ENCODE measurements at regions not wholly inside any gene's neighbourhood (a gene's known extent, or its start where the extent isn't known, plus 50 kb on each side); places are given as distances from the start of the nearest gene placed in this dataset.

DNA sequence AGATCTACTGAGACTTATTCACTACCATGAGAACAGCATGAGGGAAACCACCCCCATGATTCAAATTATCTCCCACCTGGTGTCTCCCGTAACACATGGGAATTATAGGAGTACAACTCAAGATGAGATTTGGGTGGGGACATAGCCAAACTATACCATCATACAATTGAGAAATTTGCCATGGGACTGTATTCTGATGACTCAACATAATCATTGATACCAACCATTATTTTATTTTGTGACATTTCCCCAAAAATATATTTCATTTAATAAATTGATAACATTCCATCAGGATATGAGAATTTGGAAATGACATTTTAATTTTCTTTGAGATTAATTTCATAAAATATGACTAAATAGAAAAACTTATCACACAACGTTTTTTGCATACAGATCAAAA, 96.6 kb upstream of the MDFIC2 start:
- H3K4me3 ChIP-seq (ENCODE audit: low read depth, low read length) = no peak overlapping the region
- TF ChIP-seq, protein P1, sequence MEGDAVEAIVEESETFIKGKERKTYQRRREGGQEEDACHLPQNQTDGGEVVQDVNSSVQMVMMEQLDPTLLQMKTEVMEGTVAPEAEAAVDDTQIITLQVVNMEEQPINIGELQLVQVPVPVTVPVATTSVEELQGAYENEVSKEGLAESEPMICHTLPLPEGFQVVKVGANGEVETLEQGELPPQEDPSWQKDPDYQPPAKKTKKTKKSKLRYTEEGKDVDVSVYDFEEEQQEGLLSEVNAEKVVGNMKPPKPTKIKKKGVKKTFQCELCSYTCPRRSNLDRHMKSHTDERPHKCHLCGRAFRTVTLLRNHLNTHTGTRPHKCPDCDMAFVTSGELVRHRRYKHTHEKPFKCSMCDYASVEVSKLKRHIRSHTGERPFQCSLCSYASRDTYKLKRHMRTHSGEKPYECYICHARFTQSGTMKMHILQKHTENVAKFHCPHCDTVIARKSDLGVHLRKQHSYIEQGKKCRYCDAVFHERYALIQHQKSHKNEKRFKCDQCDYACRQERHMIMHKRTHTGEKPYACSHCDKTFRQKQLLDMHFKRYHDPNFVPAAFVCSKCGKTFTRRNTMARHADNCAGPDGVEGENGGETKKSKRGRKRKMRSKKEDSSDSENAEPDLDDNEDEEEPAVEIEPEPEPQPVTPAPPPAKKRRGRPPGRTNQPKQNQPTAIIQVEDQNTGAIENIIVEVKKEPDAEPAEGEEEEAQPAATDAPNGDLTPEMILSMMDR (IDR thresholded peaks at IDR 0.05; ENCODE audit: low read depth, low read length) = no peak

DNA sequence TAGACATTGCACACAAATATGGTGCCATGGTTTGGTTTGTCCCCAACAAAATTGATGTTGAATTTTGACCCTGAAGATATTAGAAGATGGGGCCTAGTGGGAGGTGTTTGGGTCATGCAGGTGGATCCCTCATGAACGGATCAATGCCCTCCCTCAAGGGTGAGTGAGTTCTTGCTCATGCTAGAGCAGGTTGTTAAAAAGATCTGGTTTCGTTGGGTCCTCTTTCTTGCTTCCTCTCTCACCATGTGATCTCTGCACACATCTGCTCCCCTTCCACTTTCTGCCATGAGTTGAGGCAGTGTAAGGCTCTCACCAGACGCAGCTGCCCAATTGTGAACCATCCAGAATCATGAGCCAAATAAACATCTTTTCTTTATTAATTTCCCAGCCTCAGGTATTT, 87.8 kb upstream of the MDFIC2 start:
- TF ChIP-seq, protein P1 (IDR thresholded peaks at IDR 0.05; ENCODE audit: low read depth, low read length) = no peak
- H3K4me3 ChIP-seq (ENCODE audit: low read depth, low read length) = no peak overlapping the region

- TF ChIP-seq, protein P1 (IDR thresholded peaks at IDR 0.05; ENCODE audit: low read depth, low read length) = no peak
- no peak overlapping the region for H3K4me3 ChIP-seq (ENCODE audit: low read depth, low read length)
These were observed 81.6 kb upstream of the MDFIC2 start for GRCh38 chr3:70393881-70394612.

DNA sequence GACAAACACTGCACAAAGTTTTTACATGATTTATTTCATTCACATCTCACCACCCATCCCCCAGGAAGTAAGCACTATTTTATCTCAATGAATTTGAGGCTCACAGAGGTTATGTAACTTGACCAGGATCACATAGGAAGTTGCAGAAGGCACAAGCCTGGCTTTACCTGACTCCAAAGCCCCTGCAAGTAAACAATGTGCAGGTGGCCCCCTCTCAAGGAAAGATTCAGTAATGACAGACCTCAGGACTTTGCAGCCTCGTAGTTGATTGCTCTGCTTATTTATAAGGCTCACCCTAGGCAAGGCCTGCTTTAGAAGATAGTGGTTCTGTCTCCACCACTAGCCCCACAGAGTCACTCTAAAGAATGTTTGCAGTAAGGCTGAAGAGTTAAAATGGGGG, 79.8 kb upstream of the MDFIC2 start:
- H3K4me3 ChIP-seq (ENCODE audit: low read depth, low read length) = no peak overlapping the region
- TF ChIP-seq, protein P1 (IDR thresholded peaks at IDR 0.05; ENCODE audit: low read depth, low read length) = no peak

GRCh38 chr3:70387889-70388288, 75.5 kb upstream of the MDFIC2 start:
- TF ChIP-seq, protein P1 (IDR thresholded peaks at IDR 0.05; ENCODE audit: low read depth, low read length) = no peak
- no peak overlapping the region for H3K4me3 ChIP-seq (ENCODE audit: low read depth, low read length)

- TF ChIP-seq, protein P1 (IDR thresholded peaks at IDR 0.05; ENCODE audit: low read depth, low read length) = no peak
- H3K4me3 ChIP-seq (ENCODE audit: low read depth, low read length) = no peak overlapping the region
These were observed 74.4 kb upstream of the MDFIC2 start for GRCh38 chr3:70386846-70387245.

GRCh38 chr3:70386043-70386442, 73.6 kb upstream of the MDFIC2 start:
- no peak overlapping the region for H3K4me3 ChIP-seq (ENCODE audit: low read depth, low read length)
- TF ChIP-seq, protein P1 (IDR thresholded peaks at IDR 0.05; ENCODE audit: low read depth, low read length) = no peak

Data from WI38 (cell line).